OCI-LY7 (cell line): ENCODE measurements at regions not wholly inside any gene's neighbourhood (a gene's known extent, or its start where the extent isn't known, plus 50 kb on each side); places are given as distances from the start of the nearest gene placed in this dataset.

ENCODE experiments used
- CTCF ChIP-seq: fragments of 200-600 bp; sonication (generic); conservative IDR thresholded peaks from 2 replicates; pipeline ENCODE4 v1.5.1; 2014; ENCODE audit warnings: mild to moderate bottlenecking, antibody characterized with exemption, low read length, moderate library complexity, mixed read lengths
- EZH2phosphoT487 ChIP-seq: fragments of 200-600 bp; sonication (generic); IDR thresholded peaks from 2 replicates; pipeline ENCODE4 v1.6.1; 2018; ENCODE audit warnings: low read depth, borderline replicate concordance, mild to moderate bottlenecking, mixed run types, antibody characterized with exemption, low read length, moderate library complexity, mixed read lengths

- TF ChIP-seq CTCF (no peak), EZH2phosphoT487 (no peak)
Measured at GRCh38 chr12:90037740-90038139, 329.1 kb upstream of the ATP2B1 start.
